GM23248 (cell line): ENCODE measurements at regions not wholly inside any gene's neighbourhood (a gene's known extent, or its start where the extent isn't known, plus 50 kb on each side); places are given as distances from the start of the nearest gene placed in this dataset.

Source experiments
- EZH2 ChIP-seq: fragments of 200-600 bp; sonication (generic); IDR thresholded peaks from 2 replicates; pipeline ENCODE4 v1.6.1; 2018; ENCODE audit warnings: antibody characterized with exemption, mild to moderate bottlenecking; ENCODE audit not compliant: insufficient read depth, poor library complexity, severe bottlenecking
- EZH2phosphoT487 ChIP-seq: fragments of 200-600 bp; sonication (generic); IDR thresholded peaks from 2 replicates; pipeline ENCODE4 v1.6.1; 2018; ENCODE audit warnings: antibody characterized with exemption, moderate library complexity, mild to moderate bottlenecking, low read depth; ENCODE audit not compliant: insufficient read depth

DNA sequence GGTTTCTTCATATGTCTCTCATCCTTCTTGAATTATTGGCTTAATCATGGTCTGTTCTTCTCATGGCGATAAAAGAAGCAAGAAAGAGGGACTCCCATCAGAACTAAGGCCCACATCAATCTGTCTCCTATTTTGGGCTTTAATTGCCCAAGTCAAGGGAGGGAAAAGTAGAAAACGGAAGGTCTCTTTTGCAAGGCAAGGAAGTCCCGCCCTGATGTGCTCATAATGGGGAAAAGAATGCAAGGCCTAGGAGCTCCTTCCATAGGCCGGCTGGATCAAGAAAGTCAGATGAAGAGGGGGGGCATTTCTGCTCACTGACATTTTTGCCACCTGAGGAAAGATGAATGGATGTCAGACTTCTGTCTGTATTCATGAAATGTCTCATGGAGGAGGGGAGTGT is 127.7 kb upstream of the RPS6KA3 start:
- TF ChIP-seq EZH2 (no peak), EZH2phosphoT487 (no peak)
